SU-DHL-6 (cell line): ENCODE measurements at regions not wholly inside any gene's neighbourhood (a gene's known extent, or its start where the extent isn't known, plus 50 kb on each side); places are given as distances from the start of the nearest gene placed in this dataset.

Source experiments
- EZH2phosphoT487 ChIP-seq: fragments of 200-600 bp; sonication (generic), shearing (Covaris generic); conservative IDR thresholded peaks from 2 replicates; pipeline ENCODE4 v1.6.1; 2018; ENCODE audit warnings: mild to moderate bottlenecking, antibody characterized with exemption, low read length, moderate library complexity, mixed read lengths
- TF ChIP-seq, protein P1 (sequence below): fragments of 200-600 bp; sonication (generic); IDR thresholded peaks from one replicate; pipeline ENCODE4 v1.5.1; 2017; ENCODE audit warnings: antibody characterized with exemption, mild to moderate bottlenecking, low read length, moderate library complexity; ENCODE audit not compliant: insufficient read depth, poor library complexity, severe bottlenecking

DNA sequence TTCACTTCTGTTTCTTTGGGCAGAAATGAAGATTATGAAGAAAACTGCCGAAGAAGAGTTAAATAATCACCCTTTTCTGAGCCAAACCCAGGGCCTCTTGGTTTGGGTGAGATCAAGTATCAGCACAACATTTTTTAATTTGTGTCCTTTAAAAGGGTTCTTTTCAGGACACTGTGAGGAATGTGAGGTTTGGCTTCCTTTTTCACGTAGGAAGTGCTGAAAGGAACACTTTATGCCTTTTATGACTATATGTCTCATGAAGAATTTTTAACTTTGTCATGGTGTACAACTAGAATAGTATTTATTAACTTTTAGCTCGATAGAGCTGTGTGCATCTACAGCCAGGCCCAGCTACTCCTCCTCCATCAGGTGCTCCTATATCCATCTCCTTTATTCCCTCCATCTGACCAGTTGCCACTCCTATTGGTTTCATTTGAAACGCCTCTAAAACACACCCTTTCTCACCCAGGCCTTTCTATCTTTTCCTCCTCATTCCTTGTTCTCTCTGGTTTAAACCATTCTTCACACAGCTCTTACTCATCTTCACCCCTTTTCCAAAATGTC is 103.6 kb upstream of the LRIG3 start:
- TF ChIP-seq, protein P1, sequence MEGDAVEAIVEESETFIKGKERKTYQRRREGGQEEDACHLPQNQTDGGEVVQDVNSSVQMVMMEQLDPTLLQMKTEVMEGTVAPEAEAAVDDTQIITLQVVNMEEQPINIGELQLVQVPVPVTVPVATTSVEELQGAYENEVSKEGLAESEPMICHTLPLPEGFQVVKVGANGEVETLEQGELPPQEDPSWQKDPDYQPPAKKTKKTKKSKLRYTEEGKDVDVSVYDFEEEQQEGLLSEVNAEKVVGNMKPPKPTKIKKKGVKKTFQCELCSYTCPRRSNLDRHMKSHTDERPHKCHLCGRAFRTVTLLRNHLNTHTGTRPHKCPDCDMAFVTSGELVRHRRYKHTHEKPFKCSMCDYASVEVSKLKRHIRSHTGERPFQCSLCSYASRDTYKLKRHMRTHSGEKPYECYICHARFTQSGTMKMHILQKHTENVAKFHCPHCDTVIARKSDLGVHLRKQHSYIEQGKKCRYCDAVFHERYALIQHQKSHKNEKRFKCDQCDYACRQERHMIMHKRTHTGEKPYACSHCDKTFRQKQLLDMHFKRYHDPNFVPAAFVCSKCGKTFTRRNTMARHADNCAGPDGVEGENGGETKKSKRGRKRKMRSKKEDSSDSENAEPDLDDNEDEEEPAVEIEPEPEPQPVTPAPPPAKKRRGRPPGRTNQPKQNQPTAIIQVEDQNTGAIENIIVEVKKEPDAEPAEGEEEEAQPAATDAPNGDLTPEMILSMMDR, result no peak
- no peak for TF ChIP-seq EZH2phosphoT487
